K562 (cell line): ENCODE measurements at regions not wholly inside any gene's neighbourhood (a gene's known extent, or its start where the extent isn't known, plus 50 kb on each side); places are given as distances from the start of the nearest gene placed in this dataset.
"Not testable (repeated sequence)": the region's sequence is repeated elsewhere in the genome, so short reads cannot be mapped to it uniquely, and the experiment has no call there.

Experiments used
- ATAC-seq: fragments of 200-7000 bp; cut with Tn5 transposase; 3 replicates; pipeline ENCODE4 v1.9.1; 2020; ENCODE audit warnings: moderate library complexity
- BruUV-seq: library from RNA; stranded (reverse); fragments of 400-500 nt; replicated peaks from 2 replicates; lab custom pipeline; 2021; lab: Mats Ljungman, UMichigan
- CTCF ChIA-PET: fragments of 300-600 bp; formaldehyde crosslinking; extraction: SDS; loops from one replicate; lab custom pipeline; 2021; ENCODE audit warnings: low intra/inter-chr PET ratio; lab: Yijun Ruan, JAX
- POLR2A ChIA-PET: fragments of 300-600, 350-650 bp; sonication (Branson Sonifier 250); formaldehyde crosslinking; extraction: SDS; loops from one replicate; lab custom pipeline; 2021; ENCODE audit warnings: antibody characterized with exemption, inconsistent platforms; lab: Yijun Ruan, JAX
- DNase-seq, 4 experiments: peaks; one replicate each; pipeline versions ENCODE4 v3.0.0 to v3.0.0-alpha.2; 2011 to 2018; ENCODE audit warnings: low spot score in 3 of 4, mixed read lengths in 3 of 4; ENCODE audit errors: extremely low read depth in 1 of 4
- FAIRE-seq: peaks from 2 replicates; lab custom pipeline; 2011; peaks lifted over from hg19 to GRCh38; lab: Jason Lieb, UNC
- H2AFZ ChIP-seq: 2 replicates; pipeline ENCODE4 v1.6.0; 2011; ENCODE audit warnings: low read depth, low read length, control low read depth, inconsistent platforms
- H3K27ac ChIP-seq: fragments of 200-600 bp; 3 replicates; pipeline ENCODE4 v1.8.0; 2011; ENCODE audit warnings: low read depth, mild to moderate bottlenecking, control low read depth, inconsistent platforms, low read length, moderate library complexity, mixed read lengths; ENCODE audit errors: extremely low read depth
- H3K27me3 ChIP-seq, 2 experiments: fragments of 300-600 bp in 1 of 2; 2 replicates in 1 of 2; 3 replicates in 1 of 2; pipeline versions ENCODE4 v1.6.0 to v1.8.0; 2011; ENCODE audit warnings: inconsistent platforms in 2 of 2, low read length in 2 of 2, mild to moderate bottlenecking in 1 of 2, mixed read lengths in 1 of 2, moderate library complexity in 1 of 2; ENCODE audit not compliant: control insufficient read depth in 2 of 2, insufficient read depth in 2 of 2
- H3K36me3 ChIP-seq: fragments of 300-600 bp; 3 replicates; pipeline ENCODE4 v1.8.0; 2011; ENCODE audit warnings: mild to moderate bottlenecking, low read length, inconsistent platforms; ENCODE audit not compliant: control insufficient read depth, insufficient read depth
- H3K4me1 ChIP-seq, 2 experiments: fragments of 200-600 bp in 1 of 2; replicated peaks in 1 of 2; 2 replicates in 1 of 2; 3 replicates in 1 of 2; pipeline versions ENCODE4 v1.5.1 to v1.8.0; 2011; ENCODE audit warnings: inconsistent platforms in 2 of 2, low read length in 2 of 2, mild to moderate bottlenecking in 1 of 2, mixed read lengths in 1 of 2, moderate library complexity in 1 of 2; ENCODE audit not compliant: control insufficient read depth in 2 of 2, insufficient read depth in 2 of 2
- H3K4me2 ChIP-seq: 2 replicates; pipeline ENCODE4 v1.6.1; 2011; ENCODE audit warnings: low read length, control low read depth, inconsistent platforms, mixed read lengths; ENCODE audit not compliant: insufficient read depth
- H3K4me3 ChIP-seq: fragments of 200-600 bp; sonication (generic), shearing (Covaris generic); 2 replicates; pipeline ENCODE4 v1.5.1; 2016; ENCODE audit warnings: control low read depth, inconsistent platforms
- H3K79me2 ChIP-seq: fragments of 200-600 bp; 3 replicates; pipeline ENCODE4 v1.8.0; 2011; ENCODE audit warnings: low read length, inconsistent platforms; ENCODE audit not compliant: control insufficient read depth, insufficient read depth
- H3K9ac ChIP-seq, 2 experiments: 2 replicates each; pipeline versions ENCODE4 v1.6.0 to v1.6.1; 2011; ENCODE audit warnings: low read depth in 2 of 2, low read length in 2 of 2, control low read depth in 1 of 2, inconsistent platforms in 1 of 2, mild to moderate bottlenecking in 1 of 2, mixed read lengths in 1 of 2; ENCODE audit not compliant: insufficient read depth in 1 of 2
- H3K9me1 ChIP-seq: one replicate; pipeline ENCODE4 v1.6.0; 2011; ENCODE audit warnings: inconsistent platforms, mild to moderate bottlenecking, low read length, moderate library complexity; ENCODE audit not compliant: control insufficient read depth, insufficient read depth
- H3K9me3 ChIP-seq: replicated peaks from 2 replicates; pipeline ENCODE4 v1.5.1; 2011; ENCODE audit warnings: low read depth, low read length, inconsistent platforms; ENCODE audit not compliant: control insufficient read depth, insufficient read depth
- H4K20me1 ChIP-seq: replicated peaks from 2 replicates; pipeline ENCODE4 v1.6.1; 2011; ENCODE audit warnings: low read length, inconsistent platforms, mixed read lengths; ENCODE audit not compliant: control insufficient read depth, insufficient read depth
- TBP ChIP-seq: optimal IDR thresholded peaks from 2 replicates; pipeline ENCODE3; 2011; ENCODE audit warnings: low read depth, low read length, improper control_type of control experiment
- WGBS: fragments of 100-300 bp; shearing (Covaris generic); methylation state at CpG from one replicate; pipeline ENCODE4 v1.1.6; 2016; ENCODE audit warnings: low coverage, mixed read lengths; ENCODE audit not compliant: insufficient coverage; ENCODE audit errors: missing lambda C conversion rate; 5-methylcytosine and 5-hydroxymethylcytosine counted together
- in situ Hi-C: fragments of 300-500 bp; cut with MboI; formaldehyde crosslinking; loops from 4 replicates; pipeline ENCODE4 v1.15.0; 2018; ENCODE audit warnings: inconsistent platforms, mixed read lengths
- intact Hi-C: fragments of 100-400 bp; cut with micrococcal nuclease; formaldehyde crosslinking; loops from 2 replicates; pipeline ENCODE4 v1.14.2; 2022
- TF ChIP-seq, protein P1 (sequence below): fragments of 450-650 bp; IDR thresholded peaks from 2 replicates; pipeline ENCODE4 v1.6.1; 2018; ENCODE audit not compliant: partially characterized antibody

DNA sequence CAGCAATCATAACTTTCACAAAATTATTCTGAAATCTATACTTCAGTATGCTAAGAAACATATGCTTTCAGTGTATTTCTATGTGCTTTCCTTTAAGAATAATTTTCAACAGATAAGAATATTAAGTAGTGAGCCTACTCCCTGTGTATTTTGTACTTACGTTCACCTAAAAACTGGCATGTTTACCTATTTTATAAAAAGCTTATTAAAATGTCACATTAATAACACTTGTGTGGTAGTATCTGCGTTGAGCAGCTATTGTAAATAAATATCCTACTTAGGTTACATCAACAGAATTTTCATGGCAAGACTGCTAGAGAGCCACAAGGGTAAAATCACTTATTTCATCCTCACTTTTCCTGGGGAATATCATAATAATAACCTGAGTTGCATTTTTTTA, 113.4 kb upstream of the SLITRK5 start (continued):
- TF ChIP-seq, protein P1, sequence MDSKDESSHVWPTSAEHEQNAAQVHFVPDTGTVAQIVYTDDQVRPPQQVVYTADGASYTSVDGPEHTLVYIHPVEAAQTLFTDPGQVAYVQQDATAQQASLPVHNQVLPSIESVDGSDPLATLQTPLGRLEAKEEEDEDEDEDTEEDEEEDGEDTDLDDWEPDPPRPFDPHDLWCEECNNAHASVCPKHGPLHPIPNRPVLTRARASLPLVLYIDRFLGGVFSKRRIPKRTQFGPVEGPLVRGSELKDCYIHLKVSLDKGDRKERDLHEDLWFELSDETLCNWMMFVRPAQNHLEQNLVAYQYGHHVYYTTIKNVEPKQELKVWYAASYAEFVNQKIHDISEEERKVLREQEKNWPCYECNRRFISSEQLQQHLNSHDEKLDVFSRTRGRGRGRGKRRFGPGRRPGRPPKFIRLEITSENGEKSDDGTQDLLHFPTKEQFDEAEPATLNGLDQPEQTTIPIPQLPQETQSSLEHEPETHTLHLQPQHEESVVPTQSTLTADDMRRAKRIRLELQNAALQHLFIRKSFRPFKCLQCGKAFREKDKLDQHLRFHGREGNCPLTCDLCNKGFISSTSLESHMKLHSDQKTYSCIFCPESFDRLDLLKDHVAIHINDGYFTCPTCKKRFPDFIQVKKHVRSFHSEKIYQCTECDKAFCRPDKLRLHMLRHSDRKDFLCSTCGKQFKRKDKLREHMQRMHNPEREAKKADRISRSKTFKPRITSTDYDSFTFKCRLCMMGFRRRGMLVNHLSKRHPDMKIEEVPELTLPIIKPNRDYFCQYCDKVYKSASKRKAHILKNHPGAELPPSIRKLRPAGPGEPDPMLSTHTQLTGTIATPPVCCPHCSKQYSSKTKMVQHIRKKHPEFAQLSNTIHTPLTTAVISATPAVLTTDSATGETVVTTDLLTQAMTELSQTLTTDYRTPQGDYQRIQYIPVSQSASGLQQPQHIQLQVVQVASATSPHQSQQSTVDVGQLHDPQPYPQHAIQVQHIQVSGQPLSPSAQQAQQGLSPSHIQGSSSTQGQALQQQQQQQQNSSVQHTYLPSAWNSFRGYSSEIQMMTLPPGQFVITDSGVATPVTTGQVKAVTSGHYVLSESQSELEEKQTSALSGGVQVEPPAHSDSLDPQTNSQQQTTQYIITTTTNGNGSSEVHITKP = no peak
- no peak for TF ChIP-seq TBP

DNA sequence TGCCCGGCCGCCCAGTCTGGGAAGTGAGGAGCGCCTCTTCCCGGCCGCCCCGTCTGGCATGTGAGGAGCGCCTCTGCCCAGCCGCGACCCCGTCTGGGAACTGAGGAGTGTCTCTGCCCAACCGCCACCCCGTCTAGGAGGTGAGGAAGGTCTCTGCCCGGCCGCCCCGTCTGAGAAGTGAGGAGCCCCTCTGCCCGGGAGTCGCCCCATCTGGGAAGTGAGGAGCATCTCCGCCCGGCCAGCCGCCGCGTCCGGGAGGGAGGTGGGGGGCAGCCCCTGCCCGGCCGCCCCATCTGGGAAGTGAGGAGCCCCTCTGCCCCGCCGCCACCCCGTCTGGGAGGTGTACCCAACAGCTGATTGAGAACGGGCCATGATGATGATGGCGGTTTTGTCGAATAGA, 109.6 kb upstream of the SLITRK5 start:
- DNase-seq, H3K36me3 ChIP-seq, H3K4me3 ChIP-seq, ATAC-seq, in situ Hi-C loops, H3K9ac ChIP-seq, H3K4me2 ChIP-seq, POLR2A ChIA-PET, H3K4me1 ChIP-seq, H3K27ac ChIP-seq, CTCF ChIA-PET, H4K20me1 ChIP-seq, H3K9me3 ChIP-seq, H2AFZ ChIP-seq, H3K27me3 ChIP-seq, H3K9me1 ChIP-seq, BruUV-seq, H3K79me2 ChIP-seq, intact Hi-C loops, FAIRE-seq: not testable (repeated sequence)
- WGBS = 0% methylated on average over 12 of the region's 31 CpGs
